ENCODE measurements at regions not wholly inside any gene's neighbourhood (a gene's known extent, or its start where the extent isn't known, plus 50 kb on each side); places are given as distances from the start of the nearest gene placed in this dataset.
A peak's percentile ranks its signal among the peaks of the same experiment; 100 is the strongest.

GRCh38 chr1:87757676-87758075 lies 429.0 kb downstream of the LMO4 start:
- Histone ChIP-seq H3K9me3 (ENCODE audit: control insufficient read depth in 2 of 2, insufficient read depth in 1 of 2, low read depth in 1 of 2, low read length in 1 of 2) (no peaks in the 10 kb centered on the region), H3K27me3 (ENCODE audit: control insufficient read depth in 1 of 2, insufficient read depth in 2 of 2, low read length in 2 of 2) (no peaks in the 10 kb centered on the region), H3K36me3 (ENCODE audit: control insufficient read depth in 2 of 2, insufficient read depth in 2 of 2, low read length in 1 of 2) (no peaks in the 10 kb centered on the region), H3K4me3 (ENCODE audit: low read depth in 1 of 2, low read length in 2 of 2) (no peak overlapping the region), H3K27ac (ENCODE audit: low read depth in 2 of 2, low read length in 1 of 2) (peak overlapping the region in 1 of 2 donors; percentile 45), H3K4me1 (ENCODE audit: control insufficient read depth in 2 of 2, insufficient read depth in 2 of 2, low read length in 1 of 2) (no peaks in the 10 kb centered on the region)
- WGBS, 2 donors, result 67 to 78% methylated on average over 9 of the region's 9 CpGs

GRCh38 chr1:87759421-87760087 lies 430.9 kb downstream of the LMO4 start:
- Histone ChIP-seq H3K9me3 (ENCODE audit: control insufficient read depth in 2 of 2, insufficient read depth in 1 of 2, low read depth in 1 of 2, low read length in 1 of 2) (no peaks in the 10 kb centered on the region), H3K27ac (ENCODE audit: low read depth in 2 of 2, low read length in 1 of 2) (no peak overlapping the region), H3K36me3 (ENCODE audit: control insufficient read depth in 2 of 2, insufficient read depth in 2 of 2, low read length in 1 of 2) (no peaks in the 10 kb centered on the region), H3K27me3 (ENCODE audit: control insufficient read depth in 1 of 2, insufficient read depth in 2 of 2, low read length in 2 of 2) (no peaks in the 10 kb centered on the region), H3K4me3 (ENCODE audit: low read depth in 1 of 2, low read length in 2 of 2) (no peak overlapping the region), H3K4me1 (ENCODE audit: control insufficient read depth in 2 of 2, insufficient read depth in 2 of 2, low read length in 1 of 2) (no peaks in the 10 kb centered on the region)
- WGBS, 2 donors, result 49 to 57% methylated on average over 4 of the region's 4 CpGs

DNA sequence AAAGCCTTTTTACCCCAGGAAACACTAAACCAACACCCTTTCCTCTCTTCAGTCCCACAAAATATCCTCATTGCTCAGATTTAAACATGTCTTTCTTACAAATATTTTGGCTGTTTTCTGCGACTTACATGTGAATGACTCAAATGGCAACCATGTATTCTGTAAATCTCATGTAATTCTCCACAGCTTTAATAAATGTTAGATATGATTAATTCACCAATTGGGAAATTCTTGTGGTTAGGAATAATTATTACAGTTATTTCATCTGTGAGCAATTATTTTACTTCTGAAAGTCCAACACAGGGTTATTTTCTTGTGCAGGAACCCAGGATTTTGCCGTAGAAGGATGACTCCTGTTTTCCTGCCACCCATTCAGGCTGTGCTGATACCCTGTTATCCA lies 431.5 kb downstream of the LMO4 start:
- Histone ChIP-seq H3K27me3 (ENCODE audit: control insufficient read depth in 1 of 2, insufficient read depth in 2 of 2, low read length in 2 of 2) (no peaks in the 10 kb centered on the region), H3K9me3 (ENCODE audit: control insufficient read depth in 2 of 2, insufficient read depth in 1 of 2, low read depth in 1 of 2, low read length in 1 of 2) (no peaks in the 10 kb centered on the region), H3K4me1 (ENCODE audit: control insufficient read depth in 2 of 2, insufficient read depth in 2 of 2, low read length in 1 of 2) (no peaks in the 10 kb centered on the region), H3K36me3 (ENCODE audit: control insufficient read depth in 2 of 2, insufficient read depth in 2 of 2, low read length in 1 of 2) (no peaks in the 10 kb centered on the region), H3K4me3 (ENCODE audit: low read depth in 1 of 2, low read length in 2 of 2) (no peak overlapping the region), H3K27ac (ENCODE audit: low read depth in 2 of 2, low read length in 1 of 2) (no peak overlapping the region)
- 57 to 63% methylated on average over 2 of the region's 2 CpGs for WGBS, 2 donors

DNA sequence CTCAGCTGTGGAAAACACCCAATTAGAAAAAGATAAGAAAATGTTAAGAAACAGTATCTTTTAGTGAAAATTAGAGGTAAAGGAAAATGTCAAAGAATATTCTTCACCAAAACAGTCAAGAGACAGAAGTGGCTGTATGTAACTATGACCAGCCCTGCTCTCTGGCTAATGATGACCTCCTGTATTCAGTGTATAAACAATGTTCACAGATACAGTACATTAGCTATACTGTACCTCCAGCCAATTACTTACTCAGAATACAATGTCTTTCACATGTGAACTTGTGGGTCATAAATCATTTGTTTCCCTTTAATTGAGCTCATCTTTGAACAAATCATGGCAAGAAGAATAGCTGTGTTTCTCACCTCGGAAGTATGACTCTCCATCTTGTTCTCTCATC lies 432.0 kb downstream of the LMO4 start:
- no peaks in the 10 kb centered on the region for H3K36me3 ChIP-seq (ENCODE audit: control insufficient read depth in 2 of 2, insufficient read depth in 2 of 2, low read length in 1 of 2)
- no peak overlapping the region for H3K27ac ChIP-seq (ENCODE audit: low read depth in 2 of 2, low read length in 1 of 2)
- H3K27me3 ChIP-seq (ENCODE audit: control insufficient read depth in 1 of 2, insufficient read depth in 2 of 2, low read length in 2 of 2), result no peaks in the 10 kb centered on the region
- no peaks in the 10 kb centered on the region for H3K4me1 ChIP-seq (ENCODE audit: control insufficient read depth in 2 of 2, insufficient read depth in 2 of 2, low read length in 1 of 2)
- H3K9me3 ChIP-seq (ENCODE audit: control insufficient read depth in 2 of 2, insufficient read depth in 1 of 2, low read depth in 1 of 2, low read length in 1 of 2), result no peaks in the 10 kb centered on the region
- 88 to 90% methylated on average over 1 of the region's 1 CpG for WGBS, 2 donors
- H3K4me3 ChIP-seq (ENCODE audit: low read depth in 1 of 2, low read length in 2 of 2), result no peak overlapping the region

- Histone ChIP-seq H3K27me3 (ENCODE audit: control insufficient read depth in 1 of 2, insufficient read depth in 2 of 2, low read length in 2 of 2) (no peaks in the 10 kb centered on the region), H3K36me3 (ENCODE audit: control insufficient read depth in 2 of 2, insufficient read depth in 2 of 2, low read length in 1 of 2) (no peaks in the 10 kb centered on the region), H3K27ac (ENCODE audit: low read depth in 2 of 2, low read length in 1 of 2) (no peak overlapping the region), H3K4me3 (ENCODE audit: low read depth in 1 of 2, low read length in 2 of 2) (no peak overlapping the region), H3K4me1 (ENCODE audit: control insufficient read depth in 2 of 2, insufficient read depth in 2 of 2, low read length in 1 of 2) (no peaks in the 10 kb centered on the region), H3K9me3 (ENCODE audit: control insufficient read depth in 2 of 2, insufficient read depth in 1 of 2, low read depth in 1 of 2, low read length in 1 of 2) (no peaks in the 10 kb centered on the region)
- 63% methylated on average over 1 of the region's 1 CpG for WGBS, 2 donors
These were observed 434.8 kb downstream of the LMO4 start for GRCh38 chr1:87763483-87763882.

- no peak overlapping the region for H3K4me3 ChIP-seq (ENCODE audit: low read depth in 1 of 2, low read length in 2 of 2)
- H3K4me1 ChIP-seq (ENCODE audit: control insufficient read depth in 2 of 2, insufficient read depth in 2 of 2, low read length in 1 of 2), result no peaks in the 10 kb centered on the region
- H3K9me3 ChIP-seq (ENCODE audit: control insufficient read depth in 2 of 2, insufficient read depth in 1 of 2, low read depth in 1 of 2, low read length in 1 of 2), result no peaks in the 10 kb centered on the region
- 86% methylated on average over 6 of the region's 6 CpGs for WGBS, 2 donors
- H3K27me3 ChIP-seq (ENCODE audit: control insufficient read depth in 1 of 2, insufficient read depth in 2 of 2, low read length in 2 of 2), result no peaks in the 10 kb centered on the region
- H3K27ac ChIP-seq (ENCODE audit: low read depth in 2 of 2, low read length in 1 of 2), result no peak overlapping the region
- no peaks in the 10 kb centered on the region for H3K36me3 ChIP-seq (ENCODE audit: control insufficient read depth in 2 of 2, insufficient read depth in 2 of 2, low read length in 1 of 2)
These were observed 436.5 kb downstream of the LMO4 start for GRCh38 chr1:87765057-87765680.

DNA sequence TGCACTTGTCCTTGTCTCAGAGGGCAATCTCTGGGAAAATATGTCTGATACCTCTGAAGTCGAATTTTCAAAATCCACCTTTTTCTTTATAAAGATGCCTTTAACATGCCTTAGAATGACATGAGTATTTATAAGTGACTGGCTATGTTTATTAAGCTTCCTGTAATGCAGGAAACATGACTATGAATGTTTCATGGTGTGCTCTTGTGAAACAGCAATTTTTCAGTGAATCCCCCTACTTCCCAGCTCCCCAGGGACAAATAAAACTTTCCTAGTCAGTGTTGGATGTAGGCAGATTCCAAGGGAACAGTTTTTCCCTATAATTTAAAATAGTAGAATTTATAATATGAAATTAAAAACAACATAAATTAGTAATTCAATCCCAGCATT lies 437.0 kb downstream of the LMO4 start:
- Histone ChIP-seq H3K9me3 (ENCODE audit: control insufficient read depth in 2 of 2, insufficient read depth in 1 of 2, low read depth in 1 of 2, low read length in 1 of 2) (no peaks in the 10 kb centered on the region), H3K36me3 (ENCODE audit: control insufficient read depth in 2 of 2, insufficient read depth in 2 of 2, low read length in 1 of 2) (no peaks in the 10 kb centered on the region), H3K4me1 (ENCODE audit: control insufficient read depth in 2 of 2, insufficient read depth in 2 of 2, low read length in 1 of 2) (no peaks in the 10 kb centered on the region), H3K27ac (ENCODE audit: low read depth in 2 of 2, low read length in 1 of 2) (no peak overlapping the region), H3K4me3 (ENCODE audit: low read depth in 1 of 2, low read length in 2 of 2) (no peak overlapping the region), H3K27me3 (ENCODE audit: control insufficient read depth in 1 of 2, insufficient read depth in 2 of 2, low read length in 2 of 2) (no peaks in the 10 kb centered on the region)
- WGBS, 2 donors, result 73 to 79% methylated on average over 1 of the region's 1 CpG

GRCh38 chr1:87766737-87767136 lies 438.1 kb downstream of the LMO4 start:
- no peaks in the 10 kb centered on the region for H3K9me3 ChIP-seq (ENCODE audit: control insufficient read depth in 2 of 2, insufficient read depth in 1 of 2, low read depth in 1 of 2, low read length in 1 of 2)
- no peak overlapping the region for H3K27ac ChIP-seq (ENCODE audit: low read depth in 2 of 2, low read length in 1 of 2)
- WGBS, 2 donors, result 67 to 72% methylated on average over 1 of the region's 1 CpG
- H3K27me3 ChIP-seq (ENCODE audit: control insufficient read depth in 1 of 2, insufficient read depth in 2 of 2, low read length in 2 of 2), result no peaks in the 10 kb centered on the region
- H3K4me1 ChIP-seq (ENCODE audit: control insufficient read depth in 2 of 2, insufficient read depth in 2 of 2, low read length in 1 of 2), result no peaks in the 10 kb centered on the region
- H3K36me3 ChIP-seq (ENCODE audit: control insufficient read depth in 2 of 2, insufficient read depth in 2 of 2, low read length in 1 of 2), result no peaks in the 10 kb centered on the region
- no peak overlapping the region for H3K4me3 ChIP-seq (ENCODE audit: low read depth in 1 of 2, low read length in 2 of 2)

DNA sequence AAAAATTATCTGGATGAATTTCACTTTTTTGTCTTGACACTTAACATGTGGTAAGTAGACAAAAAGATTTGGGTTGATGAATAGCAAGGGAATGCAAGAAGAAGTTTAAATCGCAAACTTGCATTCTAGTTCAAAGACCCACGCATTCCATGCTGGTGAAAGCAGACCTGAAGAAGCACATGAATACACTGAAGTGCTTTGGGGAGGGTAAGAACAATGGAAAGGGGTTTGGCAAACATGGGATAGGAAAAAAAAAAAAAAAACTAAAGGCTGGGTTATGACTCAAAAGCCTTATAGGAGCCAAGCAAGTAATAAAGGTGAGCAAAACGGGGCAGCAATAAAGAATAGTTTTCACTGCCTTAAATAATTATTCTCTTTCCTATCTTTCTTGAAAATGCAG lies 450.2 kb downstream of the LMO4 start:
- Histone ChIP-seq H3K4me3 (ENCODE audit: low read depth in 1 of 2, low read length in 2 of 2) (no peak overlapping the region), H3K36me3 (ENCODE audit: control insufficient read depth in 2 of 2, insufficient read depth in 2 of 2, low read length in 1 of 2) (no peaks in the 10 kb centered on the region), H3K4me1 (ENCODE audit: control insufficient read depth in 2 of 2, insufficient read depth in 2 of 2, low read length in 1 of 2) (no peaks in the 10 kb centered on the region), H3K27ac (ENCODE audit: low read depth in 2 of 2, low read length in 1 of 2) (no peak overlapping the region), H3K9me3 (ENCODE audit: control insufficient read depth in 2 of 2, insufficient read depth in 1 of 2, low read depth in 1 of 2, low read length in 1 of 2) (no peaks in the 10 kb centered on the region), H3K27me3 (ENCODE audit: control insufficient read depth in 1 of 2, insufficient read depth in 2 of 2, low read length in 2 of 2) (no peaks in the 10 kb centered on the region)
- WGBS, 2 donors, result 76 to 82% methylated on average over 3 of the region's 3 CpGs

DNA sequence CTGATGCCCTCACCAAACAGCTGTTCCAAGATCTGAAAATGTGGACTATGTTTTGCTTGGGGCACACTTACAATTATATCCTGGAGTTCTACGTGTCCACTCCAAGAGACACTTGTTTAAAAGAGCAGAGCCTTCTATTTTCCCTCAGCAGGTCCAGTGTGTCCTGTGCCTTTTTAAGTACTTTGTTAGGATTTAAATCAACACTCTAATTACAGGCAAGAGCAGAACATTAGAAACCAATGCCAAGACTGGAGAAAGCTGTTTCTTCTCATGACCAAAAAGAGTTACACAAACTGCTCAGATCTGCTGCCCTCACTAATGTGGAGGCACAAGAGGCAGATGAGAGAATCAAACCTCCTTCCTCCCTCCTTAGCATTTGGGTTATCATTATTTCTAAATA lies 452.9 kb downstream of the LMO4 start:
- H3K27ac ChIP-seq (ENCODE audit: low read depth in 2 of 2, low read length in 1 of 2), result no peak overlapping the region
- H3K4me1 ChIP-seq (ENCODE audit: control insufficient read depth in 2 of 2, insufficient read depth in 2 of 2, low read length in 1 of 2), result no peaks in the 10 kb centered on the region
- H3K36me3 ChIP-seq (ENCODE audit: control insufficient read depth in 2 of 2, insufficient read depth in 2 of 2, low read length in 1 of 2), result no peaks in the 10 kb centered on the region
- WGBS, 2 donors, result 68 to 73% methylated on average over 1 of the region's 1 CpG
- no peaks in the 10 kb centered on the region for H3K27me3 ChIP-seq (ENCODE audit: control insufficient read depth in 1 of 2, insufficient read depth in 2 of 2, low read length in 2 of 2)
- H3K4me3 ChIP-seq (ENCODE audit: low read depth in 1 of 2, low read length in 2 of 2), result no peak overlapping the region
- no peaks in the 10 kb centered on the region for H3K9me3 ChIP-seq (ENCODE audit: control insufficient read depth in 2 of 2, insufficient read depth in 1 of 2, low read depth in 1 of 2, low read length in 1 of 2)

Data from esophagus (tissue), 2 donors.